HCT116 (cell line): ENCODE measurements at regions not wholly inside any gene's neighbourhood (a gene's known extent, or its start where the extent isn't known, plus 50 kb on each side); places are given as distances from the start of the nearest gene placed in this dataset.

Experiments used
- CTCF ChIP-seq, 3 experiments: fragments of 200-600 bp in 1 of 3; sonication (generic) in 1 of 3; IDR thresholded peaks in 2 of 3; conservative IDR thresholded peaks in 1 of 3; 2 replicates each; pipeline ENCODE4 v1.5.1; 2012 to 2017; ENCODE audit warnings: low read depth in 2 of 3, low read length in 2 of 3, antibody characterized with exemption in 1 of 3, borderline replicate concordance in 1 of 3, control low read depth in 1 of 3, mild to moderate bottlenecking in 1 of 3, mixed read lengths in 1 of 3, mixed run types in 1 of 3, moderate library complexity in 1 of 3; ENCODE audit not compliant: insufficient read depth in 1 of 3
- EZH2 ChIP-seq: fragments of 200-600 bp; sonication (generic); IDR thresholded peaks from 2 replicates; pipeline ENCODE4 v1.6.1; 2017; ENCODE audit warnings: antibody characterized with exemption, mixed run types
- MAX ChIP-seq: IDR thresholded peaks from 2 replicates; pipeline ENCODE4 v1.6.1; 2012

DNA sequence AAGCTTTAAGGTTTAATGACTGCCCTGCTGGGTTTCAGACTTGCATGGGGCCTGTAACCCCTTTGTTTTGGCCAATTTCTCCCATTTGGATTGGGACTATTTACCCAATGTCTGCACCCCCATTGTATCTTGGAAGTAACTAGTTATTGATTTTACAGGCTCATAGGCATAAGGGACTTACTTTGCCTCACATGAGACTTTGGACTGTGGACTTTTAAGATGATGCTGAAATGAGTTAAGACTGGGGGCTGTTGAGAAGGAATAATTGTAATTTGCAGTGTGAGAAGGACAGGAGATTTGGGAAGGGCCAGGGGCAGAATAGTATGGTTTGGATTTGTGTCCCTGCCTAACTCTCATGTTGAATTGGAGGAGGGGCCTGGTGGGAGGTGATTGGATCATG is 260.7 kb downstream of the SNCA start:
- TF ChIP-seq CTCF (IDR thresholded peaks at IDR 0.05 in 2 of 3, conservative IDR thresholded peaks at IDR 0.05 in 1 of 3; ENCODE audit: borderline replicate concordance in 1 of 3, insufficient read depth in 1 of 3, low read depth in 2 of 3, low read length in 2 of 3) (no peak), MAX (no peak), EZH2 (no peak)
